ENCODE measurements at regions not wholly inside any gene's neighbourhood (a gene's known extent, or its start where the extent isn't known, plus 50 kb on each side); places are given as distances from the start of the nearest gene placed in this dataset.

- TF ChIP-seq CTCF (conservative IDR thresholded peaks at IDR 0.05; ENCODE audit: low read depth in 2 of 2) (no peak), EZH2 (IDR thresholded peaks at IDR 0.05; ENCODE audit: low read depth, unreplicated experiment) (no peak), EZH2phosphoT487 (IDR thresholded peaks at IDR 0.05; ENCODE audit: unreplicated experiment) (no peak), POLR2AphosphoS5 (IDR thresholded peaks at IDR 0.05; ENCODE audit: low read depth) (no peak), CREB1 (CRISPR knock-in tag; IDR thresholded peaks at IDR 0.05; ENCODE audit: low read depth) (no peak), REST (IDR thresholded peaks at IDR 0.05; ENCODE audit: unreplicated experiment) (no peak), STAT1 (IDR thresholded peaks at IDR 0.05; ENCODE audit: unreplicated experiment) (no peak)
These were observed 324.7 kb upstream of the JAG1 start for GRCh38 chr20:10998476-10998875.

Measured in GM23338 (cell line).